HCT116 (cell line): ENCODE measurements at regions not wholly inside any gene's neighbourhood (a gene's known extent, or its start where the extent isn't known, plus 50 kb on each side); places are given as distances from the start of the nearest gene placed in this dataset.

ENCODE experiments used
- ATAC-seq: fragments of 200-7000 bp; cut with Tn5 transposase; 2 replicates; pipeline ENCODE4 v1.9.1; 2020; ENCODE audit warnings: mild to moderate bottlenecking, moderate library complexity
- BruUV-seq: library from RNA; stranded (reverse); fragments of 400-500 nt; replicated peaks from 2 replicates; lab custom pipeline; 2021; lab: Mats Ljungman, UMichigan
- CTCF ChIA-PET: fragments of 300-600 bp; sonication (Branson Sonifier 250); formaldehyde crosslinking; loops from one replicate; lab custom pipeline; 2021; ENCODE audit warnings: antibody characterized with exemption; lab: Charles Lee
- POLR2A ChIA-PET: fragments of 300-600, 350-600 bp; sonication (Branson Sonifier 250); formaldehyde crosslinking; loops from one replicate; lab custom pipeline; 2021; ENCODE audit warnings: antibody characterized with exemption; lab: Charles Lee
- RAD21 ChIA-PET, 2 experiments: fragments of 300-600 bp; sonication (Branson Sonifier 250); formaldehyde crosslinking; loops; one replicate each; lab custom pipeline; 2023; ENCODE audit warnings: low total read pairs in 2 of 2; ENCODE audit not compliant: uncharacterized antibody in 2 of 2, unreplicated experiment in 2 of 2, low non-redundant PET in 1 of 2; lab: Charles Lee
- DNase-seq: peaks from one replicate; pipeline ENCODE4 v3.0.0-alpha.2; 2010; ENCODE audit warnings: low read depth, low spot score
- H2AFZ ChIP-seq: fragments of 200-600 bp; shearing (Covaris generic), sonication (generic); 2 replicates; pipeline ENCODE4 v1.6.1; 2017; ENCODE audit warnings: low read depth, mixed run types, mixed read lengths, antibody characterized with exemption, low read length; ENCODE audit not compliant: poor library complexity, severe bottlenecking
- H3K27ac ChIP-seq: 2 replicates; pipeline ENCODE4 v1.5.1; 2012; ENCODE audit warnings: low read depth, low read length
- H3K27me3 ChIP-seq: fragments of 200-600 bp; sonication (generic); 2 replicates; pipeline ENCODE4 v1.6.1; 2016; ENCODE audit warnings: mixed run types, low read length, mixed read lengths; ENCODE audit not compliant: insufficient read depth
- H3K36me3 ChIP-seq, 2 experiments: fragments of 200-500 bp in 1 of 2; fragments of 200-600 bp in 1 of 2; sonication (Bioruptor generic) in 1 of 2; sonication (generic) in 1 of 2; 2 replicates each; pipeline versions ENCODE4 v1.5.1 to v1.6.1; 2014 to 2016; ENCODE audit warnings: low read length in 2 of 2, inconsistent platforms in 1 of 2, mixed read lengths in 1 of 2, mixed run types in 1 of 2; ENCODE audit not compliant: insufficient read depth in 2 of 2, control insufficient read depth in 1 of 2
- H3K4me1 ChIP-seq, 2 experiments: fragments of 200-600 bp in 1 of 2; sonication (generic) in 1 of 2; 2 replicates each; pipeline versions ENCODE4 v1.5.1 to v1.6.1; 2012 to 2017; ENCODE audit warnings: low read length in 2 of 2, inconsistent platforms in 1 of 2, mild to moderate bottlenecking in 1 of 2, mixed read lengths in 1 of 2, mixed run types in 1 of 2, moderate library complexity in 1 of 2; ENCODE audit not compliant: insufficient read depth in 2 of 2, control insufficient read depth in 1 of 2
- H3K4me2 ChIP-seq: fragments of 200-600 bp; sonication (generic); 2 replicates; pipeline ENCODE4 v1.6.1; 2017; ENCODE audit warnings: mixed run types, low read length, mixed read lengths
- H3K4me3 ChIP-seq, 2 experiments: fragments of 200-600 bp in 1 of 2; sonication (generic) in 1 of 2; replicated peaks in 1 of 2; 2 replicates each; pipeline ENCODE4 v1.5.1; 2011 to 2016; ENCODE audit warnings: low read length in 2 of 2, control low read depth in 1 of 2, low read depth in 1 of 2, mild to moderate bottlenecking in 1 of 2, mixed read lengths in 1 of 2, mixed run types in 1 of 2
- H3K79me2 ChIP-seq: fragments of 200-600 bp; sonication (generic); 2 replicates; pipeline ENCODE4 v1.6.1; 2017; ENCODE audit warnings: mild to moderate bottlenecking, mixed run types, low read length, moderate library complexity, mixed read lengths; ENCODE audit not compliant: insufficient read depth
- H3K9ac ChIP-seq: fragments of 200-600 bp; sonication (generic); 2 replicates; pipeline ENCODE4 v1.6.1; 2016; ENCODE audit warnings: low read length, mixed read lengths
- H3K9me2 ChIP-seq: fragments of 200-600 bp; sonication (generic), shearing (Covaris generic); 2 replicates; pipeline ENCODE4 v1.6.1; 2017; ENCODE audit warnings: mixed run types, mild to moderate bottlenecking, moderate library complexity; ENCODE audit not compliant: insufficient read depth
- H3K9me3 ChIP-seq, 2 experiments: fragments of 200-500 bp in 1 of 2; fragments of 200-600 bp in 1 of 2; sonication (Bioruptor generic) in 1 of 2; sonication (generic) in 1 of 2; 2 replicates each; pipeline ENCODE4 v1.6.1; 2014 to 2017; ENCODE audit warnings: low read length in 2 of 2, mixed read lengths in 2 of 2, inconsistent platforms in 1 of 2, low read depth in 1 of 2, mild to moderate bottlenecking in 1 of 2, mixed run types in 1 of 2, moderate library complexity in 1 of 2; ENCODE audit not compliant: control insufficient read depth in 1 of 2, insufficient read depth in 1 of 2
- H4K20me1 ChIP-seq: fragments of 200-600 bp; sonication (generic), shearing (Covaris generic); 2 replicates; pipeline ENCODE4 v1.6.1; 2017; ENCODE audit warnings: mixed run types, mild to moderate bottlenecking, moderate library complexity; ENCODE audit not compliant: insufficient read depth
- ATF3 ChIP-seq: IDR thresholded peaks from 2 replicates; pipeline ENCODE4 v1.6.1; 2012
- CBX3 ChIP-seq: IDR thresholded peaks from 2 replicates; pipeline ENCODE4 v1.6.1; 2012; ENCODE audit warnings: low read depth
- CEBPB ChIP-seq: IDR thresholded peaks from 2 replicates; pipeline ENCODE4 v1.6.1; 2012; ENCODE audit warnings: low read depth
- FOSL1 ChIP-seq: IDR thresholded peaks from 2 replicates; pipeline ENCODE4 v1.6.1; 2012; ENCODE audit warnings: low read depth
- JUND ChIP-seq: IDR thresholded peaks from 2 replicates; pipeline ENCODE4 v1.6.1; 2012
- MAX ChIP-seq: IDR thresholded peaks from 2 replicates; pipeline ENCODE4 v1.6.1; 2012
- REST ChIP-seq: IDR thresholded peaks from 2 replicates; pipeline ENCODE4 v1.6.1; 2012; ENCODE audit warnings: low read depth
- TCF7L2 ChIP-seq: IDR thresholded peaks from 2 replicates; pipeline ENCODE4 v1.7.0; 2011; ENCODE audit warnings: borderline replicate concordance, inconsistent platforms; ENCODE audit not compliant: insufficient read depth, insufficient read length; ENCODE audit errors: extremely low read depth
- YY1 ChIP-seq: IDR thresholded peaks from 2 replicates; pipeline ENCODE4 v1.6.1; 2011; ENCODE audit warnings: low read length, low read depth, moderate library complexity, mild to moderate bottlenecking; ENCODE audit not compliant: insufficient replicate concordance; ENCODE audit errors: extremely low read depth
- ZBTB33 ChIP-seq: IDR thresholded peaks from 2 replicates; pipeline ENCODE4 v1.6.1; 2011; ENCODE audit warnings: mild to moderate bottlenecking, low read length, moderate library complexity; ENCODE audit not compliant: insufficient replicate concordance; ENCODE audit errors: extremely low read depth
- ZFX ChIP-seq: fragments of 450-650 bp; IDR thresholded peaks from 2 replicates; pipeline ENCODE4 v1.6.1; 2017
- ZNF274 ChIP-seq: fragments of 200-500 bp; sonication (Bioruptor generic); IDR thresholded peaks from 2 replicates; pipeline ENCODE4 v1.6.1; 2014; ENCODE audit warnings: mild to moderate bottlenecking, low read depth, low read length, inconsistent platforms
- intact Hi-C: fragments of 100-400 bp; cut with micrococcal nuclease; formaldehyde crosslinking; loops from 2 replicates; pipeline ENCODE4 v1.10.0; 2022

- Histone ChIP-seq H3K27me3 (no peaks in the 10 kb centered on the region), H3K9ac (no peak overlapping the region), H3K36me3 (no peaks in the 10 kb centered on the region), H3K4me1 (no peaks in the 10 kb centered on the region), H4K20me1 (no peaks in the 10 kb centered on the region), H3K4me2 (no peak overlapping the region), H3K4me3 (no peak overlapping the region), H3K9me2 (no peaks in the 10 kb centered on the region), H3K79me2 (no peaks in the 10 kb centered on the region), H3K27ac (no peak overlapping the region), H3K9me3 (no peaks in the 10 kb centered on the region), H2AFZ (no peak overlapping the region)
- ChIA-PET RAD21 (no interaction called here), CTCF (no interaction called here), POLR2A (no interaction called here)
- intact Hi-C loops: no loop called here
- ATAC-seq (no peak), DNase-seq (no peak)
- no TSS peak for BruUV-seq
- no peak for TF ChIP-seq ZNF274
- no peak for TF ChIP-seq YY1
- no peak for TF ChIP-seq ATF3
- TF ChIP-seq CEBPB: no peak
- no peak for TF ChIP-seq MAX
- no peak for TF ChIP-seq FOSL1
- no peak for TF ChIP-seq CBX3
- no peak for TF ChIP-seq JUND
- TF ChIP-seq ZFX: no peak
- no peak for TF ChIP-seq ZBTB33
- TF ChIP-seq TCF7L2: no peak
- no peak for TF ChIP-seq REST
Measured at GRCh38 chr4:163701916-163702315, 207.4 kb downstream of the TMA16 start.
